Natural killer cell (primary cell): ENCODE measurements at regions not wholly inside any gene's neighbourhood (a gene's known extent, or its start where the extent isn't known, plus 50 kb on each side); places are given as distances from the start of the nearest gene placed in this dataset.

ENCODE experiments used
- ATAC-seq, 3 donors: fragments of 150-1000 bp in 2 of 3; fragments of 200-7000 bp in 1 of 3; cut with Tn5 transposase; 1 replicate in 1 of 3; 2 replicates in 2 of 3; pipeline ENCODE4 v1.10.0; 2021; ENCODE audit warnings: mild to moderate bottlenecking in 2 of 3, moderate library complexity in 2 of 3
- DNase-seq, 2 donors: peaks; one replicate each; pipeline versions ENCODE4 v3.0.0 to v3.0.0-alpha.2; 2013 to 2021; ENCODE audit warnings: mixed read lengths in 1 of 2
- H3K27ac ChIP-seq: one replicate; pipeline ENCODE4 v1.5.1; 2013; ENCODE audit warnings: mild to moderate bottlenecking, low read length
- H3K27me3 ChIP-seq: one replicate; pipeline ENCODE4 v1.6.1; 2013; ENCODE audit warnings: low read length; ENCODE audit not compliant: control insufficient read depth, insufficient read depth
- H3K36me3 ChIP-seq: one replicate; pipeline ENCODE4 v1.6.1; 2013; ENCODE audit warnings: low read length; ENCODE audit not compliant: control insufficient read depth, insufficient read depth
- H3K4me1 ChIP-seq: one replicate; pipeline ENCODE4 v1.6.1; 2013; ENCODE audit warnings: low read length; ENCODE audit not compliant: control insufficient read depth, insufficient read depth
- H3K4me3 ChIP-seq: one replicate; pipeline ENCODE4 v1.5.1; 2013; ENCODE audit warnings: low read length
- H3K9me3 ChIP-seq: one replicate; pipeline ENCODE4 v1.6.1; 2013; ENCODE audit warnings: low read length; ENCODE audit not compliant: control insufficient read depth, insufficient read depth
- H3K27ac Mint-ChIP-seq, 2 donors: one replicate each; pipeline ENCODE4 v1.8.0; 2022; ENCODE audit warnings: mild to moderate bottlenecking in 2 of 2, mixed read lengths in 2 of 2, moderate library complexity in 1 of 2
- H3K27me3 Mint-ChIP-seq, 2 donors: one replicate each; pipeline ENCODE4 v1.8.0; 2022; ENCODE audit warnings: low read depth in 2 of 2, mixed read lengths in 2 of 2
- H3K36me3 Mint-ChIP-seq: one replicate; pipeline ENCODE4 v1.8.0; 2022; ENCODE audit warnings: mixed read lengths
- H3K4me1 Mint-ChIP-seq, 2 donors: one replicate each; pipeline ENCODE4 v1.8.0; 2022; ENCODE audit warnings: mixed read lengths in 2 of 2
- H3K4me3 Mint-ChIP-seq: one replicate; pipeline ENCODE4 v1.8.0; 2022; ENCODE audit warnings: mild to moderate bottlenecking, moderate library complexity, mixed read lengths
- H3K9me3 Mint-ChIP-seq, 2 donors: one replicate each; pipeline ENCODE4 v1.8.0; 2022; ENCODE audit warnings: mixed read lengths in 2 of 2
- WGBS: methylation state at CpG from one replicate; pipeline ENCODE4 v1.1.7; 2013; ENCODE audit warnings: missing lambda C conversion rate; ENCODE audit not compliant: insufficient coverage; 5-methylcytosine and 5-hydroxymethylcytosine counted together
- intact Hi-C: fragments of 100-400 bp; cut with micrococcal nuclease; formaldehyde crosslinking; loops from one replicate; pipeline ENCODE4 v1.14.2; 2022
- TF ChIP-seq, protein P1 (sequence below): fragments of 200-600 bp; IDR thresholded peaks from one replicate; pipeline ENCODE4 v1.8.0; 2022; ENCODE audit warnings: antibody characterized with exemption

DNA sequence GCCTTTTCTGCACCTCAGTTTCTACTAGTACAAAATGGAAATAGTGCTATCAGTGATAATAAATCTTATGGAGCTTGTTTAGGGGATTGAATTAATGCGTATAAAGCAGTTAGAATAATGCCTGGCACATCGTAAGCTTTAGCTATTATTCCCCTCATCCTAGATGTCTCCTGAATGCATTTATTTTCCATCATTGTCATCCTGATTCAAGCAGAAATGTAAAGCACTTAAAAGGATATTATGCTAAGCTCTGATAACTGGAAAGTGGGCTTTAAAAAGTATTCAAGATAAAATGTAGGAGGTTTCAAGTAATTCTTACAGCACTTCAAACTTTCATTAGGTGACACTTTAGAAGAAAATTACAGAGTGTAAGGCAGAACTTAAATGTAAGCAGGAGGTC, 178.7 kb downstream of the RBM46 start:
- DNase-seq (no peak), ATAC-seq (no peak)
- WGBS = no CpG with 5 or more reads among the region's 2 CpGs
- Histone ChIP-seq H3K4me3 (no peak overlapping the region), H3K36me3 (no peaks in the 10 kb centered on the region), H3K9me3 (no peaks in the 10 kb centered on the region), H3K4me1 (no peaks in the 10 kb centered on the region), H3K27me3 (no peaks in the 10 kb centered on the region), H3K27ac (no peak overlapping the region)
- Mint-ChIP-seq H3K9me3 (peaks cover 8 to 18% of the 10 kb centered on the region in 2 donors), H3K4me1 (no peaks in the 10 kb centered on the region), H3K27me3 (no peaks in the 10 kb centered on the region), H3K36me3 (no peaks in the 10 kb centered on the region), H3K27ac (no peak overlapping the region), H3K4me3 (no peak overlapping the region)
- TF ChIP-seq, protein P1, sequence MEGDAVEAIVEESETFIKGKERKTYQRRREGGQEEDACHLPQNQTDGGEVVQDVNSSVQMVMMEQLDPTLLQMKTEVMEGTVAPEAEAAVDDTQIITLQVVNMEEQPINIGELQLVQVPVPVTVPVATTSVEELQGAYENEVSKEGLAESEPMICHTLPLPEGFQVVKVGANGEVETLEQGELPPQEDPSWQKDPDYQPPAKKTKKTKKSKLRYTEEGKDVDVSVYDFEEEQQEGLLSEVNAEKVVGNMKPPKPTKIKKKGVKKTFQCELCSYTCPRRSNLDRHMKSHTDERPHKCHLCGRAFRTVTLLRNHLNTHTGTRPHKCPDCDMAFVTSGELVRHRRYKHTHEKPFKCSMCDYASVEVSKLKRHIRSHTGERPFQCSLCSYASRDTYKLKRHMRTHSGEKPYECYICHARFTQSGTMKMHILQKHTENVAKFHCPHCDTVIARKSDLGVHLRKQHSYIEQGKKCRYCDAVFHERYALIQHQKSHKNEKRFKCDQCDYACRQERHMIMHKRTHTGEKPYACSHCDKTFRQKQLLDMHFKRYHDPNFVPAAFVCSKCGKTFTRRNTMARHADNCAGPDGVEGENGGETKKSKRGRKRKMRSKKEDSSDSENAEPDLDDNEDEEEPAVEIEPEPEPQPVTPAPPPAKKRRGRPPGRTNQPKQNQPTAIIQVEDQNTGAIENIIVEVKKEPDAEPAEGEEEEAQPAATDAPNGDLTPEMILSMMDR = no peak
- intact Hi-C loops = no loop called here

GRCh38 chr4:154960476-154960875, 179.4 kb downstream of the RBM46 start:
- TF ChIP-seq, protein P1 = no peak
- Mint-ChIP-seq H3K4me3 (no peak overlapping the region), H3K4me1 (no peaks in the 10 kb centered on the region), H3K36me3 (no peaks in the 10 kb centered on the region), H3K27ac (no peak overlapping the region), H3K9me3 (peaks cover 10 to 13% of the 10 kb centered on the region in 2 donors), H3K27me3 (no peaks in the 10 kb centered on the region)
- ATAC-seq (no peak), DNase-seq (no peak)
- H3K27ac ChIP-seq = no peak overlapping the region
- WGBS = 90% methylated on average over 3 of the region's 4 CpGs
- H3K27me3 ChIP-seq = no peaks in the 10 kb centered on the region
- intact Hi-C loops = no loop called here
- H3K4me1 ChIP-seq = no peaks in the 10 kb centered on the region
- H3K9me3 ChIP-seq = no peaks in the 10 kb centered on the region
- no peaks in the 10 kb centered on the region for H3K36me3 ChIP-seq
- H3K4me3 ChIP-seq = no peak overlapping the region

- TF ChIP-seq, protein P1 = no peak
- peaks cover 10 to 13% of the 10 kb centered on the region in 2 donors for H3K9me3 Mint-ChIP-seq
- ATAC-seq (no peak), DNase-seq (no peak)
- H3K4me1 Mint-ChIP-seq = no peaks in the 10 kb centered on the region
- no peak overlapping the region for H3K4me3 ChIP-seq
- H3K27ac Mint-ChIP-seq = no peak overlapping the region
- no peaks in the 10 kb centered on the region for H3K27me3 Mint-ChIP-seq
- no peaks in the 10 kb centered on the region for H3K36me3 ChIP-seq
- no peak overlapping the region for H3K4me3 Mint-ChIP-seq
- H3K27ac ChIP-seq = no peak overlapping the region
- intact Hi-C loops = no loop called here
- no peaks in the 10 kb centered on the region for H3K4me1 ChIP-seq
- no peaks in the 10 kb centered on the region for H3K9me3 ChIP-seq
- no peaks in the 10 kb centered on the region for H3K36me3 Mint-ChIP-seq
- WGBS = 69% methylated on average over 1 of the region's 1 CpG
- no peaks in the 10 kb centered on the region for H3K27me3 ChIP-seq
Observed at GRCh38 chr4:154961263-154961662, 180.2 kb downstream of the RBM46 start.

DNA sequence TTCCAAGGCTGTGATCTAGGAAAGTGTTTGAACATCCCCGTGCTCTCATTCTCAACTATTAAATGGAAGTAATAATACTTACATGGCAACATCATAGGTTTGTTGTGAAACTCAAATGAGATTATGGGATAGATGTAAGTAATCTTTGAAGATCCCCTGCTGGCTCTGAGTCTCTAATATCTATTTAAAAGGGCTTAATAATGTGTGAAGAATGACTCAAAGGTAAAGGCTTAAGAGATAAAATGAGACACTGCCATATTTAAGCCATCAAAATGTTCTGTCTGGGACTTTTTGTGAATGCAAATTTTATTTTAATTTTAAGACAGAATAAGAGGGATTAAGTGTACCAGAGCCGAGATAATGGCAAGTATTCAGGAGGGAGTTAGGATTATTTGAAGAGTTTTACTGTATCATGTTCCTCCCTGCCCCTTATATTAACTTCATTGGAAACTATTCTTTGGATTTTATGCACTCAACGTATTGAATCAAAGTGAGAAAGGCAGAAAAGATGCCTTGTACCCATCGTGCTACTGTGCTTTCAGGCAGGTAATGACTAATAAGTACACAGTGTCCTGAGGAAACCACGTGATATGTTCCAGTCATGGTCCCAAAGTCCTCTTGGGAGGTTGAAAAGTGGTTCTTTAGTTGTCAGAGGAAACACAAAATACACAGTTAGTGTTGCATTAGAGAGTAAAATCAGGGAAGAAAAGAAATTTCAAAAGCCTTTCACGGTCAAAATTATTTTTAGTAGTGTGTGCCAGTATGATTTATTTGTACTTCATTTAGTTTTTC, 192.4 kb downstream of the RBM46 start:
- peaks cover 2% of the 10 kb centered on the region for H3K27me3 ChIP-seq
- H3K9me3 ChIP-seq = no peaks in the 10 kb centered on the region
- H3K9me3 Mint-ChIP-seq = peaks cover 2 to 4% of the 10 kb centered on the region in 2 donors
- no peaks in the 10 kb centered on the region for H3K36me3 Mint-ChIP-seq
- DNase-seq (no peak), ATAC-seq (no peak)
- no peak overlapping the region for H3K27ac Mint-ChIP-seq
- H3K4me3 Mint-ChIP-seq = no peak overlapping the region
- no peak overlapping the region for H3K4me3 ChIP-seq
- no peaks in the 10 kb centered on the region for H3K27me3 Mint-ChIP-seq
- H3K4me1 Mint-ChIP-seq = no peaks in the 10 kb centered on the region
- no peak overlapping the region for H3K27ac ChIP-seq
- TF ChIP-seq, protein P1 = no peak
- no peaks in the 10 kb centered on the region for H3K4me1 ChIP-seq
- no peaks in the 10 kb centered on the region for H3K36me3 ChIP-seq
- WGBS = 67% methylated on average over 4 of the region's 6 CpGs
- intact Hi-C loops = no loop called here
